ENCODE measurements at regions not wholly inside any gene's neighbourhood (a gene's known extent, or its start where the extent isn't known, plus 50 kb on each side); places are given as distances from the start of the nearest gene placed in this dataset.
"Not testable (repeated sequence)": the region's sequence is repeated elsewhere in the genome, so short reads cannot be mapped to it uniquely, and the experiment has no call there.

DNA sequence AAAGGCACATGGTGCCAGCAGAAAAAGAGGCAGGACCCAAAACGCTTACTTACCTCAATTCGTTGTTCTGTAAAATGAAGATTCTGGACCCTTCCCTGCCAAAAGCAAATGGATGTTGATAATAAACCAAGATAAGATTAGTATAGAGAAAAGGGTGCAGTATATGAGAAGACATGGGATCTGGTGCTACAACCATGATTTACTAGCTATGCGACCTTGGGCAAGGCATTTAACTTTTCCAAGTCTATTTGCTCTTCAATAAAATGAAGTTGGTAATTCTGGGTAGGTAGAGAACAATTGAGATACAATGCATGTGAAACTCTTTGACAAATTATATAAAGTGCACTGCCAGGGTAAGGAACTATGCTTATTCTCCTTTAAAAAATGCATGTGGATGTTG, 185.0 kb upstream of the IRF2BP2 start:
- TF ChIP-seq, protein P1, sequence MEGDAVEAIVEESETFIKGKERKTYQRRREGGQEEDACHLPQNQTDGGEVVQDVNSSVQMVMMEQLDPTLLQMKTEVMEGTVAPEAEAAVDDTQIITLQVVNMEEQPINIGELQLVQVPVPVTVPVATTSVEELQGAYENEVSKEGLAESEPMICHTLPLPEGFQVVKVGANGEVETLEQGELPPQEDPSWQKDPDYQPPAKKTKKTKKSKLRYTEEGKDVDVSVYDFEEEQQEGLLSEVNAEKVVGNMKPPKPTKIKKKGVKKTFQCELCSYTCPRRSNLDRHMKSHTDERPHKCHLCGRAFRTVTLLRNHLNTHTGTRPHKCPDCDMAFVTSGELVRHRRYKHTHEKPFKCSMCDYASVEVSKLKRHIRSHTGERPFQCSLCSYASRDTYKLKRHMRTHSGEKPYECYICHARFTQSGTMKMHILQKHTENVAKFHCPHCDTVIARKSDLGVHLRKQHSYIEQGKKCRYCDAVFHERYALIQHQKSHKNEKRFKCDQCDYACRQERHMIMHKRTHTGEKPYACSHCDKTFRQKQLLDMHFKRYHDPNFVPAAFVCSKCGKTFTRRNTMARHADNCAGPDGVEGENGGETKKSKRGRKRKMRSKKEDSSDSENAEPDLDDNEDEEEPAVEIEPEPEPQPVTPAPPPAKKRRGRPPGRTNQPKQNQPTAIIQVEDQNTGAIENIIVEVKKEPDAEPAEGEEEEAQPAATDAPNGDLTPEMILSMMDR (conservative IDR thresholded peaks at IDR 0.05; ENCODE audit: low read length) = not testable (repeated sequence)
- not testable (repeated sequence) for TF ChIP-seq EZH2phosphoT487 (IDR thresholded peaks at IDR 0.05; ENCODE audit: borderline replicate concordance, low read depth, low read length)

Data from OCI-LY7 (cell line).